ENCODE measurements at regions not wholly inside any gene's neighbourhood (a gene's known extent, or its start where the extent isn't known, plus 50 kb on each side); places are given as distances from the start of the nearest gene placed in this dataset.

GRCh38 chr4:136992032-136992431, 540.3 kb downstream of the PCDH18 start:
- Histone ChIP-seq H3K79me2 (ENCODE audit: low read depth) (no peaks in the 10 kb centered on the region), H2AFZ (replicated peaks) (no peak overlapping the region), H3K9ac (no peak overlapping the region), H3K27ac (no peak overlapping the region), H3K27me3 (no peaks in the 10 kb centered on the region), H3K9me3 (ENCODE audit: low read depth) (no peaks in the 10 kb centered on the region), H3F3A (ENCODE audit: low read depth) (no peaks in the 10 kb centered on the region), H3K4me3 (no peak overlapping the region), H3K4me2 (no peak overlapping the region), H4K20me1 (ENCODE audit: low read depth) (no peaks in the 10 kb centered on the region), H3K4me1 (no peaks in the 10 kb centered on the region), H3K36me3 (no peaks in the 10 kb centered on the region)
- no peaks in the 10 kb centered on the region for H3K4me1 Mint-ChIP-seq
- H3K9me3 Mint-ChIP-seq, result peaks cover 5% of the 10 kb centered on the region
- H3K27me3 Mint-ChIP-seq (ENCODE audit: insufficient read depth, low read depth), result no peaks in the 10 kb centered on the region
- no peak for DNase-seq (ENCODE audit: low spot score)
- no peak overlapping the region for H3K4me3 Mint-ChIP-seq
- no peak for TF ChIP-seq EZH2 (IDR thresholded peaks at IDR 0.05)
- peak; percentile 30 for TF ChIP-seq CTCF (IDR thresholded peaks at IDR 0.05)
- no peak for TF ChIP-seq EZH2phosphoT487 (IDR thresholded peaks at IDR 0.05)
- H3K36me3 Mint-ChIP-seq, result no peaks in the 10 kb centered on the region
- no peak overlapping the region for H3K27ac Mint-ChIP-seq

DNA sequence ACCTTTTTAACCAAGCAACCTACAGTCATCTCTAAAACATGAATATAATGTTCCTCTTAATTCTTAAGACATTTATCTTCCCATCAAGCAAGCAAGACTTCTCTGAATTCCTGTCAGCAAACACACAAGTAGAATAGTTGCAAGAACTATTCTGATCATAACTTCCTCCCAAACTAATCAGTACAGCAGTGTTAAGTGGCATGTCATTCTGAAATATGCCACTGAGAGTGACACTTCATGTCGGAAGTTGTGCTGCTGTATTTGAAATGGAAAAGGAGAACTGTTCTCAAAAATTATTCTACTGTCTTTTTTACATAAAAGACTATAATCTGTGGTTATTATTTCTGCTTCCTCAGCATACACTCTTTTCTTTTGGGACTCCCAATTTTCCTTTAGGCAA, 546.6 kb downstream of the PCDH18 start:
- Histone ChIP-seq H3K27me3 (no peaks in the 10 kb centered on the region), H3K4me3 (no peak overlapping the region), H3K4me1 (peaks cover 7% of the 10 kb centered on the region), H3K79me2 (ENCODE audit: low read depth) (no peaks in the 10 kb centered on the region), H3K27ac (no peak overlapping the region), H3F3A (ENCODE audit: low read depth) (no peaks in the 10 kb centered on the region), H3K4me2 (no peak overlapping the region), H3K9ac (no peak overlapping the region), H4K20me1 (ENCODE audit: low read depth) (no peaks in the 10 kb centered on the region), H3K36me3 (no peaks in the 10 kb centered on the region), H2AFZ (replicated peaks) (no peak overlapping the region), H3K9me3 (ENCODE audit: low read depth) (no peaks in the 10 kb centered on the region)
- H3K27ac Mint-ChIP-seq, result no peak overlapping the region
- TF ChIP-seq EZH2phosphoT487 (IDR thresholded peaks at IDR 0.05), result no peak
- TF ChIP-seq CTCF (IDR thresholded peaks at IDR 0.05), result no peak
- H3K27me3 Mint-ChIP-seq (ENCODE audit: insufficient read depth, low read depth), result no peaks in the 10 kb centered on the region
- no peaks in the 10 kb centered on the region for H3K36me3 Mint-ChIP-seq
- DNase-seq (ENCODE audit: low spot score), result no peak
- peaks cover 5% of the 10 kb centered on the region for H3K9me3 Mint-ChIP-seq
- no peaks in the 10 kb centered on the region for H3K4me1 Mint-ChIP-seq
- H3K4me3 Mint-ChIP-seq, result no peak overlapping the region

DNA sequence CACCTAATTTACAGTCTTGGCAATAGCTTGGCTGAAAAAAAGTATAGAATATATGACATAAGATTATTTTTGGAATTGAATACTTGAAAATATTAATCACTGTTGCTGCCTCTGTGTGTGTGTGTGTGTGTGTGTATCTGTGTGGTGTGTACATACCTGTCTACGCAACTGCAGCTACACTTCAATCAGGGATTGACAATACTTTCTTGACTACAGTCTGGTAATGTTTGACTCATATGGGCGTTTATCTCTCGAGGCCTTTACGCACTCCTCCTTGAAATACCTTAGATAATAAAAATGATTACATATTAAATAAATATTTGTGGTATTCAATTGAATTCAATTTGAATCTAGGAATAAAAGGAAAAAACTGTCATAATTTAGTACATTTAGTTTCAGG, 565.2 kb downstream of the PCDH18 start:
- H3K36me3 Mint-ChIP-seq, result no peaks in the 10 kb centered on the region
- H3K9ac ChIP-seq, result no peak overlapping the region

More for the DNA sequence above, 565.2 kb downstream of the PCDH18 start:
- Histone ChIP-seq H3K36me3 (no peaks in the 10 kb centered on the region), H4K20me1 (ENCODE audit: low read depth) (no peaks in the 10 kb centered on the region), H3K9me3 (ENCODE audit: low read depth) (no peaks in the 10 kb centered on the region), H3K4me1 (no peaks in the 10 kb centered on the region), H3K27me3 (no peaks in the 10 kb centered on the region), H3K4me2 (no peak overlapping the region), H3K79me2 (ENCODE audit: low read depth) (no peaks in the 10 kb centered on the region), H3K4me3 (no peak overlapping the region), H2AFZ (replicated peaks) (no peak overlapping the region), H3K27ac (no peak overlapping the region), H3F3A (ENCODE audit: low read depth) (no peaks in the 10 kb centered on the region)
- Mint-ChIP-seq H3K4me3 (no peak overlapping the region), H3K9me3 (no peaks in the 10 kb centered on the region), H3K4me1 (no peaks in the 10 kb centered on the region), H3K27ac (no peak overlapping the region), H3K27me3 (ENCODE audit: insufficient read depth, low read depth) (no peaks in the 10 kb centered on the region)
- DNase-seq (ENCODE audit: low spot score), result no peak
- TF ChIP-seq EZH2phosphoT487 (IDR thresholded peaks at IDR 0.05), result no peak
- no peak for TF ChIP-seq EZH2 (IDR thresholded peaks at IDR 0.05)
- no peak for TF ChIP-seq CTCF (IDR thresholded peaks at IDR 0.05)
